GM12875 (cell line): ENCODE measurements at regions not wholly inside any gene's neighbourhood (a gene's known extent, or its start where the extent isn't known, plus 50 kb on each side); places are given as distances from the start of the nearest gene placed in this dataset.

ENCODE experiments used
- H3K4me3 ChIP-seq: one replicate; pipeline ENCODE4 v1.5.1; 2011; ENCODE audit warnings: low read depth, low read length, control low read depth
- TF ChIP-seq, protein P1 (sequence below): IDR thresholded peaks from 2 replicates; pipeline ENCODE4 v1.5.1; 2011; ENCODE audit warnings: low read depth, mild to moderate bottlenecking, control low read depth, inconsistent platforms, low read length, moderate library complexity, borderline replicate concordance; ENCODE audit not compliant: insufficient read depth

- TF ChIP-seq, protein P1, sequence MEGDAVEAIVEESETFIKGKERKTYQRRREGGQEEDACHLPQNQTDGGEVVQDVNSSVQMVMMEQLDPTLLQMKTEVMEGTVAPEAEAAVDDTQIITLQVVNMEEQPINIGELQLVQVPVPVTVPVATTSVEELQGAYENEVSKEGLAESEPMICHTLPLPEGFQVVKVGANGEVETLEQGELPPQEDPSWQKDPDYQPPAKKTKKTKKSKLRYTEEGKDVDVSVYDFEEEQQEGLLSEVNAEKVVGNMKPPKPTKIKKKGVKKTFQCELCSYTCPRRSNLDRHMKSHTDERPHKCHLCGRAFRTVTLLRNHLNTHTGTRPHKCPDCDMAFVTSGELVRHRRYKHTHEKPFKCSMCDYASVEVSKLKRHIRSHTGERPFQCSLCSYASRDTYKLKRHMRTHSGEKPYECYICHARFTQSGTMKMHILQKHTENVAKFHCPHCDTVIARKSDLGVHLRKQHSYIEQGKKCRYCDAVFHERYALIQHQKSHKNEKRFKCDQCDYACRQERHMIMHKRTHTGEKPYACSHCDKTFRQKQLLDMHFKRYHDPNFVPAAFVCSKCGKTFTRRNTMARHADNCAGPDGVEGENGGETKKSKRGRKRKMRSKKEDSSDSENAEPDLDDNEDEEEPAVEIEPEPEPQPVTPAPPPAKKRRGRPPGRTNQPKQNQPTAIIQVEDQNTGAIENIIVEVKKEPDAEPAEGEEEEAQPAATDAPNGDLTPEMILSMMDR = no peak
- H3K4me3 ChIP-seq = no peak overlapping the region
These were observed 258.4 kb upstream of the CACNA2D1 start for GRCh38 chr7:82701949-82702348.

- TF ChIP-seq, protein P1 = no peak
- H3K4me3 ChIP-seq = no peak overlapping the region
These were observed 257.2 kb upstream of the CACNA2D1 start for GRCh38 chr7:82700741-82701140.

DNA sequence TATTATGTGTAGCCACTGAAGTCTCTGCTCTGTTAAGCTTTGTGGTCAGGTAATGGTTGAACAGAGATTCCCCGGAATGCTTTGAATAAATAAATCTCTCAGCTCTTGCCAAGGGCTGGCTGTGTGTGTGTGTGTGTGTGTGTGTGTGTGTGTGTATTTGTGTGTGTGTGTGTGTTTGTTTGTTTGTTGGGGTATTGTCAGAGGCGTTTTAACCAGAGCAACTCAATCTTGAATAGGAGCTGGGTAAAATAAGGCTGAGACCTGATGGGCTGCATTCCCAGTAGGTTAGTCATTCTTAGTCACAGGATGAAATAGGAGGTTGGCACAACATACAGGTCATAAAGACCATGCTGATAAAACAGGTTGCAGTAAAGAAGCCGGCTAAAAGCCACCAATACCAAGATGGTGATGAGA, 256.2 kb upstream of the CACNA2D1 start:
- H3K4me3 ChIP-seq = no peak overlapping the region
- TF ChIP-seq, protein P1 = no peak

DNA sequence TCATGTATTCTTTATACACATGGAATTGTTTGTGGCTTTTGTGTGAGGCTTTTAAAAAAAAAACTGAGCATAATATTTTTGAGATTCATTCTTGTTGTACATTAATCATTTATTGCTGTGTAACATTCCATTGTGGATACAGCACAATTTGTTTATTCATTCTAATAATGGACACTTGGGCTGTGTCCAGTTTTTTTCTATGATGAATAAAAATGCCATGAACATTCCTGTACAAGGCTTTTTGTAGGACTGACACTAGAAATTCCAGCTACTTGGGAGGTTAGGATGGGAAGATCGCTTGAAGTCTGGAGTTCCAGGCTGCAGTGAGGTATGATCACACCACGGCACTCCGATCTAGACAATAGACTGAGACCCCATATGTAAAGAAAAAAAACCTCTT, 254.3 kb upstream of the CACNA2D1 start:
- no peak overlapping the region for H3K4me3 ChIP-seq
- TF ChIP-seq, protein P1 = no peak

DNA sequence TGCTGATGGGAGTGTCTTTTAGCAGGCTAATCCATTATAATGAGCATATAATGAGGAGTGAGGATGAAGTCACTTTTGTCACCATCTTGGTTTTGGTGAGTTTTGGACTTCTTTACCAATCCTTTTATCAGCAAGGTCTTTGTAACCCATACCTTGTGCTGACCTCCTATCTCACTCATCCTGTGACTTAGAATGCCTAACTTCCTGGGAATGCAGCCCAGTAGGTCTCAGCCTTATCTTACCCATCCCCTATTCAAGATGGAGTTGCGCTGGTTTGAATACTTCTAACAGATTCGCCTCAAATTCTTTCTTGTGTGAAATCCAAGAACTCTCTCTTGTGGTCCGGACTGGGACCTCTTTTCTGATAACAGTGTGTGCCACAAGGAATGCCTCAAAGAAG, 253.1 kb upstream of the CACNA2D1 start:
- TF ChIP-seq, protein P1 = no peak
- H3K4me3 ChIP-seq = no peak overlapping the region

- TF ChIP-seq, protein P1 = no peak
- no peak overlapping the region for H3K4me3 ChIP-seq
These were observed 250.4 kb upstream of the CACNA2D1 start for GRCh38 chr7:82694022-82694421.

DNA sequence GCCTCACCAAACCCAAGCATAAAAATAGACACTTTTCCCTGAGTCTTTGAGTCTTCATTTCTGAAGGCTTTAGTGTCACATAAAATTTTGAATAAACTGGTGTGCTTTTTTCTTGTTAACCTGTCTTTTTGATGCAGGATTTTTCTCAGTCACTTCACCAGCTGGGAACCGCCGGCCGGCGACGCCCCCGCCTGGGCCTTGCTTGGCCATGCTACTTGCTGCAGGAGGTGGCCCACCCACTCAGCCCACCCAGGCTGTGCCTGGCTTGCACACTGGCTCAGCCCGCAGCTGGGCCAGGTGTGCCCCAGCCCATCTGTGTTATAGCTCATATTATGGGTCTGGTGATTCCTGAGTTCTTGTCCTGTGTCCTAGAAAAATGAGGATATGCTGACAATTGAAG, 247.4 kb upstream of the CACNA2D1 start:
- TF ChIP-seq, protein P1 = no peak
- no peak overlapping the region for H3K4me3 ChIP-seq
